Mucosa of gallbladder (tissue), 1 donor: ENCODE measurements at regions not wholly inside any gene's neighbourhood (a gene's known extent, or its start where the extent isn't known, plus 50 kb on each side); places are given as distances from the start of the nearest gene placed in this dataset.

Experiments
- DNase-seq: peaks from one replicate; pipeline ENCODE4 v3.0.0-alpha.2; 2020; ENCODE audit warnings: low spot score
- donor health status: DM: no; HTN: no; CAD: no.

DNA sequence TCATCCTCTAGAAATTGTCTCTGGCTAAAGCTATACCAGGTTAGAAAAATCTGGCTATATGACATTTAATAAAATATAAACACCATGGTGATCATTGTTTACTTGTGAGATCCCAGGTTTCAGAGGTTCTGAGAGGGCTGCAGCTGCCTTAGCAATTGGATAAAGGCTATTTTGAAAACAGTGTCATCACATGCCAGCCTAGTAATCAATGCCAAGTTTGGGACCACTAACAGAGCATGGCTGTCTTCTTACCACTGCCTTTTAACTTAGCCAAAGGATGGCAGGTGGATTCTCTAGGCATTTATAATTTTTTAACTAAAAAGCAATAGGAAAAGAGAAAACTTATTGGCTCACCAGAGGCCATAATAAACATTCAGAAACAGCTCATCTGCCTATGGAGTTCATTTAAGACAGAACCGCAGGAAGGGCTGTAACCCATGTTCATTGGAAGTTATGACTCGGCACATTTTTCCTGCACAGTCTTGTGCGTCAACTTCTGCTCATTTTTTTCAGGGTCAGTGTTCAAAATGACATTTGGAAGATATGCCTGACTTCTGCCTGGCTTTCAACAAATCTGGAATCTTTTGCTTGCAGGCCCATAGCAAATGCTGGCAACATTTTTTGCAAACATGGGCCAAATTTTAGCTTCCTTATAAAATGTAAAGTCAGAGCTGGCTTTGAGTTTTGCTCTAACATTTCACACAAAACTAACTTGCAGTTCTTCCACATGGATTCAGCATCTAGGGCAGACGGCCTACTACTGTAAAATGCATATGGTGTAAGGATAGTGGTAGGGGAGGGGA is 476.0 kb upstream of the TBL1XR1 start:
- DNase-seq, result peak; percentile 26

DNA sequence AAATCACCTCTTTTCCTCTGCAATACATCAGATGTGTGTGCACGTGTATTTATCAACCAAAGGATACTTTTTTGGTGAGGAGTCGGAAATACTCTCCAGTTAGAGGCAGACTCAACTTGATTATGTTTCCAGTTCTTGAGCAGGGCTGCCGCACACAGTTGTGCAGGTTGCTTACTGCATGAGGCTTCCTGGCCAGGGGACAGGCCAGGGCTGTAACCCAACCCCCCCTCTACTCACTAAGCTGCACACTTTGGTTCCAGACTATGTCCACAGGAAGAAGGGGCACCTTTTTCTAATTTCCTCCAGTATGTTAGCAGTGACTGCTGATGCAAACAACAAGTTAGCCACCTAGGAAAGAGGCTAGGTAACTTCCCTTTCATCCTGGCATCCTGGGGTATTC is 476.9 kb upstream of the TBL1XR1 start:
- no peak for DNase-seq

DNA sequence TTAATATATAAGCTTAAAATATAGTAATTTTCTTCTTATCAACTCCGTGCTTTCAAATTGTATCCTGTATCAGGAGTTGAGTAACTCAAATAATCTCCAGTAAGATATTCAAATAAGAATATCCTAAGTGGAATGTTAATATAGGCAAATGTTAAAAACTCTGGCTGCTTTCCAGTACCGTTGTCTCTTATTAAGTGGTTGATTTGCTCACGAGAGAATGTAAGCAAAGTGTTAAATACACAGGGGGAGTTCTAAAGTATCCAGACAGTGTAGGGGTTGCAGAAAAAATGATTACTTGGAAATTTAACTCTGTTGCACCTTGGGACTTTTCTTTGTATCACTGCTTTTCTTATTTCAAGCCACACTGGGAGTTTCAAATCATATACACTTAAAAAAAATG is 478.9 kb upstream of the TBL1XR1 start:
- no peak for DNase-seq

DNA sequence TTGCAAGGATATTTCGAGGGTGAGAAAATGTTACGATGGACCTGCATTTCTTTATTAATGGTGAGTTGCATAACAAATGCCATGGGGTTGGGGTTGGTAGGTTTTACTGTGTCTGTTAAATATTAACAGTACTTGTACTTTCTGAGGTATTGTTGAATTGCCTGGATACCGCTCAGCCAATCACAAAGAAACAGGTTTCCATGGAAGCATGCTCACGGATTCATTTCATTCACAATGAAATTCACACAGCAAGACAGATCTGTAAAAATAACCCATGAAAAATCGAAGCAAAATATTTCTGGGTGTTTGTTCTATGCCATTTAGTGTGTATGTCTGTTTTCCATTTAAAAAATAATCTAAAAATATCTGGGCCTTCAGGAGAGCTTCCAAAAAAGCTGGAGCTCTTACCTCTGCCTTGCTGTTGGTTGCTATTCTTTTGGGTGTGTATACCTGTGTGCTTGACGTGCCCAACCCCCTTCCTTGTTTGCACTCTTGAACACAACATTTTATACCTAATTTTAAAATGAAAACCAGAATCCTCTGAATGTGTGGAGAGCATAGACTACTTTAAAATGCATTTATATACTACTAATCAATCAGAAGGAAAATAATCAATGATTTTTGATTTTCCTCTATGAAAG is 479.8 kb upstream of the TBL1XR1 start:
- DNase-seq, result no peak

DNA sequence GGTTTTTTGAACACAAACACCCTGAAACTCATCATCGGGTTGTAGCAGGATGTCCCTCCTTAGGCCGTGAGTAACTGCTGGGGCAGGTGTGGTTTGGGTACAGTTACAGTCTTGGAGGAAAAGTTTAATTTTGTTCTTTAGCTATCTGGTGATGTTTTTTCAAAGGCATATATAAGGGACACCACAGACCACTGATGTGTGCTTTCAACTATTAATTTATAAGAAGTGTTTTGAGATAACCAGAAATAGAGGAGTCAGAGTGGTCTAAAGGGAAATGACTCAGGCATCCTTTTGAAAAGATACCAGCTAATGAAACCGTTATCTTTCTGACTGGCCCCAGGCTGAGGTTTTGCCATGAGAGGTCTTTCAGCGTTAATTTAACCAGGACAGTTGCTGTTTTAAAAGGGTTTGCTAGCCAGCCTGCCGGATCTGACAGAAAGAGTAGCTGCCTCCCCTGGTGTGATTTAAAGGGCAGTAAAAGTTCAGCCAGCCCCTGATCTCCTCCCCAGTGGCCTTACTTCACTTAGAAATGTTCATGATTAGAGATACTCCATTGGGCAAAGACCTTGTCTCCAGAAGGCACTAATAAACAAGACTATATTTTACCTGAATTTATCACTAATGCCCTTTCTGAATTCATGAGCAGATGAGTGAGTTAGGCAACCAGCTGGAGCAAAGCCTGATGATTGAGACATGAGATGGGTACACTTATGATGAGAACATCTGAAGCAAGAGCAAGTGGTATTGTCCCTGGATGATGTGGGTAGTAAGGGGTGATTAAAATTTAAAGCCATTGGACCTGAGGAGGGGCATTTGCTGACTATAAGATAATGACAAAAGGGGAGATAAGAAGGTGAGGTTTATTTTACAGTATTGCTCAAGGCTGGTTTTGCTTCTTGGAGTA is 482.5 kb upstream of the TBL1XR1 start:
- no peak for DNase-seq

DNA sequence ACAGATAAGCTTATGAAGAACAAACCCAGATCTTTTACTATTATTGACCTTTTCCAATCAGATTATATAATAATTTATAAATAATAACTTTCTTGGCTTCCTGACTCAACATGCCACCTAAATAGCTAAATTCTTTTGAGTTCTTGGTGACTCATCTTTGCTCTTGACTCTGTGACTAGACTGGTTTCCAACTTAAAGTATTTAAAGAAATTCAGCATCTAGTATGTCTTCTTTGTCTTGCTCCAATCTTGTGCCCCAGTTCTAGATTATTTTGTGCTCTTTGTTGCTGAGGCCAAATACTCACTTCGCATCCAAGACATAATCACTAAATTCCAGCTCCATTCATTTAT is 483.2 kb upstream of the TBL1XR1 start:
- DNase-seq, result no peak

DNA sequence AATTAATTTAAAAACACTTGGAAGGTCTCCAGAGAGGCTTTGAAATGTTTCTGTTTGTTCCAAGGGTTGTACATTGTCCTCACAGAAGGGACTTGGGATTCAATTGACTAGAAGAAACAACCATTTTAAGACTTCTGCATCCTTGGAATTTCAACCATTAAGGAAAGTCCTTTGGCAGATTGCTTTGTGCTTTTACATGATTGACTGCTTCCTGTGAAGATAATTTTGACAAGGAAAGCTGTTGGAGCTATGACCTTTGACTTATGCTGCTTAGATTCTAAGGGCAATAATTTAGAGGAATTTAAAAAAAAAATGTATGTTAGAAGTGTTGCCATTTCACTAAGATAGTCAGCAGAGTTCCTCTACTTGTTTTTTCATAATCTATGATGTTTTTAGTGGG is 483.9 kb upstream of the TBL1XR1 start:
- no peak for DNase-seq

DNA sequence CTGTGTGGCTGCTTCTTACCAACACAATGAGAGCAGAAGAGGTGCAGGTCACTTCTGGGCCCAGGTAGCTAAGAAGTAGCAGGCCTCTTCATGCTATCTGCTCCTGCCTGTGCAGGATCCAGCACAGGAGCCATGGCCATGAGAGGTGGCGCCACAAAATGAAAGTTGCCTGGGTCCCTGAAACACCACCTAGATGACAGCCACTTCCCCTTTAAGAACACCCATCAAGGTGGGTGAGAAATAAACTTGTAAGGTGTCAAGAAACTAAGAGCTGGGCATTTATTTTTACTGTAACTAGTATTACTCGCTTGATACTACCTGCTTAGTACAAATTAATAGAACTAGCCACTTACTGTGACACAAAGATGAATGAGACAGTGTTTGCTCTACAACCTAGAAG is 484.6 kb upstream of the TBL1XR1 start:
- no peak for DNase-seq

DNA sequence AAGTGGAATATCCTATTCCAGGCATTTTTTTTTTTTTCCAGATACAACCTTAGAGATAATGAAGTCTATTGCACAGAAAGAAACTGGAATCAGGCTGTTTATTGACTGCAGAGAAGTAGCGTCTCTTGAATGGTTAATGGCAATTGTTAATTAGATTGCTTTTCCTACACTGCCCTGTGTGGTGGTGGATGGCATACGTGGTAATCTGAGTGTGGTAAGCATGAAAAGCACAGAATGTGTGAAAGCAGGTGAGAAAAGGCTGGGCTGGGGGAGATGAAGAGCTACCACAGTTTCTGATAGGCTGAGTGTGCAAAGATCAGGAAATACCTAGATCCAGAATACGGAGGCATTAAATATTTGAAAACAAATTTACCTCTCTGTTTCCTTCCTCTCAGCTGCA is 486.3 kb upstream of the TBL1XR1 start:
- DNase-seq, result no peak

DNA sequence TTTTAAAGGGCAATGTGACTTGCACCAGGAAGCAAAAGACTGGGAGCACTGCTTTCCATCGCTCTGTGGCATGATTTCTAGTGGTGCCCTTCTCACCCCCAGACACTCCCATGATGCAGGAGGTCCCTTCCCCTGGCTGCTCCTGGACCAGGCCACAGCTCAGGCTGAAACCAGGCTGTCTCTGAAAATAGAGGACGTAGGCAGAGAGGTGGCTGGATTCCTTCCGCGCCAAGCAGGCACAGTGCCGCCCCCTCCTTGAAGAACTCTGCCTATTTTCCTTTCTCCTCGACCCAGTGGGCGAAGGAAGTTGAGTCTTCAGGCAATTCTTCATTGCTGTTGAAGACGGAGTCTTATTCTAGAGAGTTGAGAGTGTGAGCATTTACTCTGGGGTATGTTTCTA is 489.4 kb upstream of the TBL1XR1 start:
- no peak for DNase-seq

DNA sequence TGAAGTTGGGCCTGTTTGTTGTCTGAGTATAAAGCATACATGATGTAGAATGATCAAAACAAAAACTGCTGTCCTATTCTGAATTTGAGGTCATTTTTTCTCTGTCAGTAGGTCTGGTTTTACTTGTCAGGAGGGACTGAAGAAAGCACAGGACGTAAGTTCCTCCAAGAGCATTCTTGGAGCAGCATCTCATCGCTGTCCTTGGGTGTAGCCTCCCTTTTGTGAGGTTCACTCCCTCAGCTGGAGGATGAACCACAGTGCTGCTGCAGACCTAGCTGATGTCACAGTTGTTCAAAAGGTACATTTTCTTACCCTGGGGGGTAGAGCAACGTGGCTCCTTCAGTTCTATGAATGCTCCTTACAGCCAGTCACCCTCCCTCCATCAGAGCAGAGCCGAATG is 490.0 kb upstream of the TBL1XR1 start:
- no peak for DNase-seq

DNA sequence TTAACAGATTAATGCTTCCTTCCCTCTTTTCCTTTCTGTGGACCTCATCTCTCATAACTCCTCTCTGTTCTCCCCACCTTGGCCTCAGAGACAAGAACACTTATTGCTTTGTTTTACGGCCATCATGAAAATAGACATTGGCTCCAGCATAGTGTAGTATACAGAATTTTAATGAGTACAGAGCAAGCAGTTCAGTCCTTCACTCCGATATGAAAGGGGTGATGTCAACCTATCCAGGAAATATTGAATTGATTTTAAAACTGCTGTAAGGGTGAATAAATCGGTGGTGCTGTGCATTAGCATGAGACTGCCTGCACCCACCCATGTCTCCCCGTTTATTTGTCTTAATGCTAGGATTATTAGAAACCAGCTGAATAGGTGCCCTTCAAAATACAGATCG is 490.9 kb upstream of the TBL1XR1 start:
- no peak for DNase-seq

DNA sequence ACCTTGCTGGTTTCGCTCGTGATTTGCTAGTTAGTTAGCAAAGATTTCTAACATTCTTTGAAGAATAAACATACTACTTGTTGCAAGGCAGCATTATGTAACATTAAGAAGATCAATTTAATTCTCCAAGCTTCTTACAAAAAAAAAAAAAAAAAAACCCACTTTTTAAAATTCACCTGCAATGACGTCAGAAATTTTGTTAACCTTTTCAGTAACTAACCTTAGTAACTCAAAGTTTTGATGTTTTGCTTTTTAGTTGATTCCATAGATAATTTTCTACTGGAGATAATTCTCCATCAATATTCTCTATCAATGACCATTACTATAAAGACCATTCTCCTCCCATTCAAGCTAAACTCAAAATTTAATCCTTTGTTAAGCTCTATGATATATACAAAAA is 491.8 kb upstream of the TBL1XR1 start:
- DNase-seq, result no peak

DNA sequence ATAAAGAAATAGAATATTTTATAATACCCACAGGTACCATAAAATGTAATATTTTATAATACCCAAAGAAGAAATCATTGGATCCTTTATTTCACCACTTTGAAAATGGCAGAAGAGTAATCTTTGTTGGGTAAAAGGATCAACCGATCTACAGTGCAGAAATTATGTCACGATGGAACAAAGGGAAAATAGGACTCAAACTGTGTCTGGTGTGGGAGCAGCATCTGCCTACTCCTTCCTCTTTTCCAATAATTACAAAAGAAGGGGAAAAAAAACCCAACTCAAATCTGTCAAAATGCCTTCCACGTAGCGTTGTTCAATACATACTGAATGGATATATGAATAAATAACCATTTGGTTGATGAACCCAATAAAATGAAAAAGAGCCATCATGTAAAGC is 492.6 kb upstream of the TBL1XR1 start:
- DNase-seq, result no peak

DNA sequence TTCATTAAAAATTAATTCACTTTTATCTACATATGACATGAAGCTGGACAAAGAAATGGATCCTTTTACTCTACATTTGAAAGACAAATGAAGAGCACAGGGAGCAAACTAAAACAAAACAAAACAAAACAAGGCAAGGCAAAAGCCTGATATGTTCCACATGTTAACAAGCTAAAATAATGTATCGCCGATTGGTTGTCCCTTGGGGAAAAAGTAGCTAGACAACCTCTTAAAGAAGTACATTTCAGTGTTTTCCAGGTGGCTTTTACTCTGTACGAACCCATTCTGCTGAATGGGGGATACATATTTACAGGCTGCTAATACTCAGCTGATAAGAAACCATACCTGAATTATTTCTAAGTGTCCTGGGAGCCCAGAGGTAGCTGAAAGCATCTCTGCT is 493.0 kb upstream of the TBL1XR1 start:
- no peak for DNase-seq

DNA sequence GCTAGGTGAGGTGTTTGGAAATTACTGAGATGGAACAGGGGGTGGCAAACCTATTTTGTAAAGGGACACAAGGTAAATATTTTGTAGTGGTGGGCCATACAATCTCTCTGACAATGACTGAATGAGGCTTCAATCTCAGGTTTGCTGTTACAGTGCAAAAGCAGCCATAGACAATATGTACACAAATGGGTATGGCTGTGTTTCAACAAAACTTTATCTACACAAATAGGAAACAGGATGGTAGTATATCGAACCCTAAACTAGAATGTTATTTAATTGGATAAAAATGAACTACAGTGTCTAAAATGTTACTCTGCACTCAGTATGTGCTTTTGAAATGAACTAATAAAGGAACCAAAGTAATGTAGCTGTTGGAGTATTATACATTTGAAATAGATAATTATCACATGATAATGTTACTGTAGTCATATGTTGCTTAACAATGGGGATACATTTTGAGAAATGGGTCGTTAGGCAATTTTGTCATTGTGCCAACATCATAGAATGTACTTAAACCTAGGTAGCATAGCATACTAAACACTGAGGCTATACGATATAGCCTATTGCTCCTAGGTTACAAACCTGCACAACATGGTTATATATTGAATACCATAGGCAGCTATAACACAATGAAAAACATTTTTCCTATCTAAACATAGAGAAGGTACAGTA is 495.2 kb upstream of the TBL1XR1 start:
- no peak for DNase-seq

DNA sequence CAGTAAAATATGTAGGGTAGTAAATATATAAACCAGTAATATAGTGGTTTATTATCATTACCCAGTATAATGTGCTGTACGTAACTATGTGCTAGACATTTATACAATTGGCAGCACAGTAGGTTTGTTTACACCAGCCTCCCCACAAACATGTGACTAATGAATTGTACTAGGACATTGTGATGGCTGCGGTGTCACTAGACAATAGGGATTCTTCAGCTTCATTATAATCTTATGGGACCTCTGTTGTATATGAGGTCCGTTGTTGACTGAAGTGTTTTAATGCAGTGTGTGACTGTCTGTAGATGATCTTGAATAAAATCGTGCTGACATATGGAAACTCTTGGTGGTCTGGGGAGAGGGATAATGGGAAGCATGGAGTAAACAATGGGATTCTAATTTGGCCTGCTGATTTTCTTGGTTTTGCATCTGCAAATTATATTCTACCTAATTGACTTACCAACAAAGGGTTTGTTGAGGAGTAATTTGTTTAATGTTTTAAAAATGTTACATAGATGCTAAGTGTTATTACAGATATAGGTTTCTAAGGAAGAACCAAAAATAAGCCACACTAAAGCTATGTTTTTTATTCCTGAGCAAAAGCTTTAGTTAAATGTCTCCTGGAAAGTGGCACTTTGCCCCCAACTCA is 496.5 kb upstream of the TBL1XR1 start:
- no peak for DNase-seq

DNA sequence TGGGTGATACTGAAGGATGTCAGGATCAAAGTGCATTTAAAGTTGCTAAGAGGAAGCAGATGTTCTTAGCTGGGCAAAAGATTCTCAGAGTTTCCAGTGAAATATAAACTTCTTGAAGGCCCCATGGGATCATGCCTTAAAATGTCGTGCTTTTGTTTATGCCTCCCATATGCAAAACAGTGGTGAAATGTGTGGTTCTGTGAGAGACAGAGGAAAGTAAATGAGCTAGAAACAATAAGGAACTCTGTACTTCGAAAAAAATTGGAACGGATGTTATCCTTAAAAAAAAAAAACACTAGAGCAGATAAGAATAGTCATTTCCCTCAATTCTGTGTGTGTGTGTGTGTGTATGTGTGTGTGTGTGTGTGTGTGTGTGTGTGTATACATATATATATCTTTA is 497.0 kb upstream of the TBL1XR1 start:
- DNase-seq, result no peak

DNA sequence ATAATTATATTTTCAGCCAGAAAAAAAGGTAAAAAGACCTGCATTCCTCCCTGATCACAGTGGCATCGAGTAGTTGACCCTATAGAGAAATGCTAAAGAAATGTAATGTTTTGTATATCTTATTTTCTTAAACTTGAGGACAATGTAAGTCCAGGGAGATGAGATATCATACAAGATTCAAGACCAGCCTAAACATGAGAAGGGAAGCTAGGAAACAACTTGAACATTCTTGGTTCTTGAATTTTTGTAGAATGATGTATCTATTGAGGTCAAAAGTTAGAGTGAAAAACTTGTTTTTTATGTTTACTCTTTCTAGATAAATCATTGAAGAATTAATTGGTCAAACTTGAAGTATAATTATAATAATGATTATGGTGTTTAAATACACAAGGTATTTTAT is 497.7 kb upstream of the TBL1XR1 start:
- no peak for DNase-seq

DNA sequence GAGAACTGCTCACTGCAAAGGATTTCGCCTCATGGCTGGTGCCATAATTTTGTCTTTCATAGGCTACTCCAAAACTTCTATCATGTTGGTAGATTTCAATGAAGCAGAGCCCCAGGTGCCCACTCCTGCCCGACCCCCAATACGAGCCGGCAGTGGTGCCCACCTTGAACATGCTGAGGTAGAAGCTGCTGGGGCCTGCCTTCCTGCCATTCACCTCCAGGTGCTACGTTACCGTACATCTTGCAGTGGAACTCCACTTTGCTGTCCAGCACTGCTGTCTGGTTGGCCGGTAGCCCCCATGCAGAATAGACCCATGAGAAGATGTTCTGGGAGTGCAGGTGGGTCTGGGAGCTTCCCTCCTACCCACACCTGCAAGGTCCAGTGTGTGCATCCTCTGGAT is 502.8 kb upstream of the TBL1XR1 start:
- DNase-seq, result no peak

DNA sequence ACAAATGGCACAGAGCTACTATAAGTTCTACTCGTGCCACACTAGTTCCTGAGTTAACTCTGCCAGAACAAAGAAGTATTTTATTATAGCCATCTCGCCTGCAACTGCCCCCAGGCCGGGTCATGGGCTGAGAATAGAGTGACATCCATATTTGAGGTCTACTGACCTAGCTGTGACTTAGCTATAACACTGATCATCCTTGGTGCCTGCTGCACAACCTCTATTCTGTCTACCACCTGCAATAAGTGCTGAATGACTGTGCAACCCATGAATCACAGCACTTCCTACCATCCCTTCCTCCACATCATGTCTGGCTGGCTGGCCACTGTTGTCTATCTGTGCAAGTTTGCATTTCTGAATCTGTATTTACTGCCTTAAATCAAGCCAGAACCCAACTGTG is 506.5 kb upstream of the TBL1XR1 start:
- no peak for DNase-seq
